ENCODE measurements at regions not wholly inside any gene's neighbourhood (a gene's known extent, or its start where the extent isn't known, plus 50 kb on each side); places are given as distances from the start of the nearest gene placed in this dataset.

GRCh38 chr19:23587546-23587945, 99.5 kb downstream of the ZNF675 start:
- DNase-seq (ENCODE audit: low spot score): no peak
- H3K9me3 ChIP-seq (ENCODE audit: control insufficient read depth in 4 of 4, low read length in 3 of 4): peaks cover 0 to 7% (median 5%) of the 10 kb centered on the region in 4 donors
- no peak overlapping the region for H3K4me3 ChIP-seq (ENCODE audit: low read depth in 1 of 3, low read length in 3 of 3)
- no peak for TF ChIP-seq ATF3 (IDR thresholded peaks at IDR 0.05)
- TF ChIP-seq EGR1 (IDR thresholded peaks at IDR 0.05; ENCODE audit: low read depth in 2 of 2): no peak
- no peak for TF ChIP-seq GABPA (IDR thresholded peaks at IDR 0.05 in 1 of 2, conservative IDR thresholded peaks at IDR 0.05 in 1 of 2)
- no peak for TF ChIP-seq RXRA (IDR thresholded peaks at IDR 0.05)
- no peak for TF ChIP-seq SP1 (IDR thresholded peaks at IDR 0.05)
- TF ChIP-seq JUND (IDR thresholded peaks at IDR 0.05): no peak
- TF ChIP-seq HNF4G (IDR thresholded peaks at IDR 0.05): no peak
- TF ChIP-seq MAX (IDR thresholded peaks at IDR 0.05): no peak
- TF ChIP-seq NR2F2 (IDR thresholded peaks at IDR 0.05): no peak
- TF ChIP-seq FOXA2 (IDR thresholded peaks at IDR 0.05): no peak
- TF ChIP-seq, protein P1, sequence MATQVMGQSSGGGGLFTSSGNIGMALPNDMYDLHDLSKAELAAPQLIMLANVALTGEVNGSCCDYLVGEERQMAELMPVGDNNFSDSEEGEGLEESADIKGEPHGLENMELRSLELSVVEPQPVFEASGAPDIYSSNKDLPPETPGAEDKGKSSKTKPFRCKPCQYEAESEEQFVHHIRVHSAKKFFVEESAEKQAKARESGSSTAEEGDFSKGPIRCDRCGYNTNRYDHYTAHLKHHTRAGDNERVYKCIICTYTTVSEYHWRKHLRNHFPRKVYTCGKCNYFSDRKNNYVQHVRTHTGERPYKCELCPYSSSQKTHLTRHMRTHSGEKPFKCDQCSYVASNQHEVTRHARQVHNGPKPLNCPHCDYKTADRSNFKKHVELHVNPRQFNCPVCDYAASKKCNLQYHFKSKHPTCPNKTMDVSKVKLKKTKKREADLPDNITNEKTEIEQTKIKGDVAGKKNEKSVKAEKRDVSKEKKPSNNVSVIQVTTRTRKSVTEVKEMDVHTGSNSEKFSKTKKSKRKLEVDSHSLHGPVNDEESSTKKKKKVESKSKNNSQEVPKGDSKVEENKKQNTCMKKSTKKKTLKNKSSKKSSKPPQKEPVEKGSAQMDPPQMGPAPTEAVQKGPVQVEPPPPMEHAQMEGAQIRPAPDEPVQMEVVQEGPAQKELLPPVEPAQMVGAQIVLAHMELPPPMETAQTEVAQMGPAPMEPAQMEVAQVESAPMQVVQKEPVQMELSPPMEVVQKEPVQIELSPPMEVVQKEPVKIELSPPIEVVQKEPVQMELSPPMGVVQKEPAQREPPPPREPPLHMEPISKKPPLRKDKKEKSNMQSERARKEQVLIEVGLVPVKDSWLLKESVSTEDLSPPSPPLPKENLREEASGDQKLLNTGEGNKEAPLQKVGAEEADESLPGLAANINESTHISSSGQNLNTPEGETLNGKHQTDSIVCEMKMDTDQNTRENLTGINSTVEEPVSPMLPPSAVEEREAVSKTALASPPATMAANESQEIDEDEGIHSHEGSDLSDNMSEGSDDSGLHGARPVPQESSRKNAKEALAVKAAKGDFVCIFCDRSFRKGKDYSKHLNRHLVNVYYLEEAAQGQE (IDR thresholded peaks at IDR 0.05): no peak
- TF ChIP-seq CTCF (IDR thresholded peaks at IDR 0.05; ENCODE audit: low read depth, low read length, missing input control): no peak
- H3K27me3 ChIP-seq (ENCODE audit: control insufficient read depth in 4 of 4, insufficient read depth in 4 of 4, low read length in 3 of 4): no peaks in the 10 kb centered on the region
- no peak overlapping the region for H3K9ac ChIP-seq (ENCODE audit: low read depth in 1 of 2, low read length in 2 of 2)
- no peak overlapping the region for H3K27ac ChIP-seq (ENCODE audit: low read depth in 1 of 2, low read length in 2 of 2)
- no peaks in the 10 kb centered on the region for H3K4me1 ChIP-seq (ENCODE audit: control insufficient read depth in 4 of 4, insufficient read depth in 4 of 4, low read length in 3 of 4)
- no peaks in the 10 kb centered on the region for H3K36me3 ChIP-seq (ENCODE audit: control insufficient read depth in 4 of 4, insufficient read depth in 3 of 4, low read depth in 1 of 4, low read length in 3 of 4)

DNA sequence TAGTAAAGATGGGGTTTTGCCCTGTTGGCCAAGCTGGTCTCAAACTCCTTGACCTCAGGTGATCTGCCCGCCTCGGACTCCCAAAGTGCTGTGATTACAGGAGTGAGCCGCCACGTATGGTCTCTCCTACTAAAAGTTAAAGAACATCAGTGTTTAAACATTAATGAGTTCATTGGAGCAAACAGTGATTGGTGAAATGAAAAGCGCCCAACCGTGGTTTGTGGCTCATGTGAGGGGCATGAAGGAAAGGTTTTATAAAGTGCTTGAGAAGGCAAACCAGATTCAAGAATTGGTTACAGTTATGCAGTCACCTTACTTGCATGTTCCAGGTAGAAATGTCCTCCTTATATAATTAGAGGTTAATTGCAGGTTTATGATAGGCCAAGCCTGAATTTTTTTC, 109.5 kb downstream of the ZNF675 start:
- no peak overlapping the region for H3K27ac ChIP-seq (ENCODE audit: low read depth in 1 of 2, low read length in 2 of 2)
- H3K4me1 ChIP-seq (ENCODE audit: control insufficient read depth in 4 of 4, insufficient read depth in 4 of 4, low read length in 3 of 4): no peaks in the 10 kb centered on the region
- no peak overlapping the region for H3K9ac ChIP-seq (ENCODE audit: low read depth in 1 of 2, low read length in 2 of 2)
- WGBS: 81% methylated on average over 6 of the region's 6 CpGs
- H3K9me3 ChIP-seq (ENCODE audit: control insufficient read depth in 4 of 4, low read length in 3 of 4): peaks cover 0 to 6% (median 3%) of the 10 kb centered on the region in 4 donors
- H3K36me3 ChIP-seq (ENCODE audit: control insufficient read depth in 4 of 4, insufficient read depth in 3 of 4, low read depth in 1 of 4, low read length in 3 of 4): no peaks in the 10 kb centered on the region
- H3K4me3 ChIP-seq (ENCODE audit: low read depth in 1 of 3, low read length in 3 of 3): no peak overlapping the region
- no peak for DNase-seq (ENCODE audit: low spot score)
- TF ChIP-seq EGR1 (IDR thresholded peaks at IDR 0.05; ENCODE audit: low read depth in 2 of 2) (no peak), HNF4A (conservative IDR thresholded peaks at IDR 0.05) (no peak)
- no peaks in the 10 kb centered on the region for H3K27me3 ChIP-seq (ENCODE audit: control insufficient read depth in 4 of 4, insufficient read depth in 4 of 4, low read length in 3 of 4)

GRCh38 chr19:23571175-23571574, 115.8 kb downstream of the ZNF675 start:
- Histone ChIP-seq H3K27me3 (ENCODE audit: control insufficient read depth in 4 of 4, insufficient read depth in 4 of 4, low read length in 3 of 4) (no peaks in the 10 kb centered on the region), H3K9me3 (ENCODE audit: control insufficient read depth in 4 of 4, low read length in 3 of 4) (peaks cover 8 to 23% (median 16%) of the 10 kb centered on the region in 4 donors), H3K9ac (ENCODE audit: low read depth in 1 of 2, low read length in 2 of 2) (no peak overlapping the region), H3K4me1 (ENCODE audit: control insufficient read depth in 4 of 4, insufficient read depth in 4 of 4, low read length in 3 of 4) (no peaks in the 10 kb centered on the region), H3K4me3 (ENCODE audit: low read depth in 1 of 3, low read length in 3 of 3) (peak overlapping the region in 2 of 3 donors; percentile 32 to 34), H3K27ac (ENCODE audit: low read depth in 1 of 2, low read length in 2 of 2) (no peak overlapping the region), H3K36me3 (ENCODE audit: control insufficient read depth in 4 of 4, insufficient read depth in 3 of 4, low read depth in 1 of 4, low read length in 3 of 4) (no peaks in the 10 kb centered on the region)
- WGBS: 72% methylated on average over 2 of the region's 2 CpGs
- DNase-seq (ENCODE audit: low spot score): no peak
- TF ChIP-seq YY1 (IDR thresholded peaks at IDR 0.05): no peak
- no peak for TF ChIP-seq HNF4G (IDR thresholded peaks at IDR 0.05)
- no peak for TF ChIP-seq SP1 (IDR thresholded peaks at IDR 0.05)
- no peak for TF ChIP-seq EGR1 (IDR thresholded peaks at IDR 0.05; ENCODE audit: low read depth in 2 of 2)
- no peak for TF ChIP-seq FOXA1 (IDR thresholded peaks at IDR 0.05)
- TF ChIP-seq, protein P1 (IDR thresholded peaks at IDR 0.05): no peak
- TF ChIP-seq ATF3 (IDR thresholded peaks at IDR 0.05): no peak
- TF ChIP-seq JUND (IDR thresholded peaks at IDR 0.05): no peak
- no peak for TF ChIP-seq HNF4A (conservative IDR thresholded peaks at IDR 0.05)

All from liver (tissue), 8 donors.